ENCODE measurements at regions not wholly inside any gene's neighbourhood (a gene's known extent, or its start where the extent isn't known, plus 50 kb on each side); places are given as distances from the start of the nearest gene placed in this dataset.
"Not testable (repeated sequence)": the region's sequence is repeated elsewhere in the genome, so short reads cannot be mapped to it uniquely, and the experiment has no call there.

DNA sequence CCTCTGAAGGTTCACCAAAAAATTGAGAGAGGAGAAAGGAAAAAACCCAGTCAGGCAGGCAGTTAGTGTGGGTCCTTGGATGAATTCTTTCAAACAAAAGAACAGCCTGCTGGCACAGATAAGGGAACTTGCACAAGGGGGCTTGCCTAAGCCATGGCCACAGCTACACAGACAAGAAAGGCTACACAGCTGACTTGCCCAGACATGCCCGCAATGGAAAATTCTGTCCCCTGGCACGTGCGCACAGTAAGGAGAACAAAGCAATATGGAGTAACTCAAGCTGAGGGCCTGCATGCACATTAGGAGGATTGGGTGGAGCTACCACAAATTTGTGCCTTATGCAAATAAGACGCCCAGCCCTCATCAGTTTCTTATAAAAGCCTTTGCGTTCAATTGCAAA, 512.5 kb upstream of the HTR2C start:
- Histone ChIP-seq H3K27ac (no peak overlapping the region), H3K9me3 (no peaks in the 10 kb centered on the region), H3K36me3 (no peaks in the 10 kb centered on the region), H3K4me3 (no peak overlapping the region), H3K27me3 (no peaks in the 10 kb centered on the region), H3K4me1 (no peaks in the 10 kb centered on the region)
- DNase-seq = no peak
- intact Hi-C loops (cut with DNase I; ENCODE audit: low total_unique reads) = loop anchor here (5.0 kb wide), 1 partner anchor 144 kb away; no protein-coding TSS in a partner anchor
- no peak for TF ChIP-seq CTCF (IDR thresholded peaks at IDR 0.05)

DNA sequence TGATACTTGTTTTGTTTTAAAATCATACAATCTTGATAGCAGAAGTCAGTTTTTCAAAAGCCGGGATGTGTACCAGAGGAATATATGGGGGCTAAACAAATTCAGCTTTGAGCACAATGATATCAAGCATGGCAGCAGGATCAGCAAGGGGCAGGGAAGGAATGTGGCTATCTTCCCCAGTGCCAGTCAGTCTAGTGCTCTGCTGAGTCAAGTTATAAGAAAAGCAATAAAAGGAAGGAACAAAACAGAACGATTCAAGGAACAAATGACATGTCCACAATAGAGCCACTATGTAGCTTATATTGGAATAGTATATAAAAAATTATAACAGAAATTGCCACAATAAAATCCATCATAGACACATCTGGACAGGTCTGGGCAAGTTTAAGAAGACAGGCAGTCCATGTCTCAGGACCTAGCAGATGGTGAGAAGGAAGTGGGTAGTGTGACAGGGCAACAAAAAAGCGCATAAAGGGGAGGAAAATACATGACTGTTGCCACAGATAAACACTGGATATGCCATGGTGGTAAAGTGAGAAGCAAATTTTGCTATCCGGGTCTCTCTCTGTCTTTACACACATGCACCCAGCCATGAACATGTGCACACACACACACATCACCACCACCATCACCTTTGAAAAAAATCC, 518.2 kb upstream of the HTR2C start:
- Histone ChIP-seq H3K27ac (no peak overlapping the region), H3K4me1 (no peaks in the 10 kb centered on the region), H3K27me3 (no peaks in the 10 kb centered on the region), H3K9me3 (no peaks in the 10 kb centered on the region), H3K4me3 (no peak overlapping the region), H3K36me3 (no peaks in the 10 kb centered on the region)
- intact Hi-C loops (cut with DNase I; ENCODE audit: low total_unique reads) = no loop called here
- TF ChIP-seq CTCF (IDR thresholded peaks at IDR 0.05) = no peak
- DNase-seq = no peak

GRCh38 chrX:114061226-114061625, 522.7 kb upstream of the HTR2C start:
- no peaks in the 10 kb centered on the region for H3K9me3 ChIP-seq
- no peak for TF ChIP-seq CTCF (IDR thresholded peaks at IDR 0.05)
- H3K27me3 ChIP-seq = no peaks in the 10 kb centered on the region
- no peak overlapping the region for H3K4me3 ChIP-seq
- no peak overlapping the region for H3K27ac ChIP-seq
- intact Hi-C loops (cut with DNase I; ENCODE audit: low total_unique reads) = no loop called here
- DNase-seq = no peak
- H3K4me1 ChIP-seq = no peaks in the 10 kb centered on the region
- H3K36me3 ChIP-seq = no peaks in the 10 kb centered on the region

DNA sequence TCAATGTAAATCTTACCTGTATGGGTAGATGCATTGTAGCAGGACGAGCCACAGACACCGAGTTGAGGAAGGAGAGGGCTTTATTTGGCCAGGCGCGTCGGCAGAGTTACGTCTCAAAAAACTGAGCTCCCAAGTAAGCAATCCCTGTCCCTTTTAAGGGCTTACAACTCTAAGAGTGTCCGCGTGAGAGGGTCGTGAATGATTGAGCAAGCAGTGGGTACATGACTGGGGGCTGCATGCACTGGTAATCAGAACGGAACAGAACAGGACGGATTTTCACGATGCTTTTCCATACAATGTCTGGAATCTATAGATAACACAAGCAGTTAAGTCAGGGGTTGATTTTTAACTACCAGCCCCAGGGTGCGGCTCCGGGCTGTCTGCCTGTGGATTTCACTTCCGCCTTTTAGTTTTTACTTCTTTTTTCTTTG, 524.9 kb upstream of the HTR2C start:
- no peak for DNase-seq
- no peaks in the 10 kb centered on the region for H3K36me3 ChIP-seq
- no peaks in the 10 kb centered on the region for H3K4me1 ChIP-seq

DNA sequence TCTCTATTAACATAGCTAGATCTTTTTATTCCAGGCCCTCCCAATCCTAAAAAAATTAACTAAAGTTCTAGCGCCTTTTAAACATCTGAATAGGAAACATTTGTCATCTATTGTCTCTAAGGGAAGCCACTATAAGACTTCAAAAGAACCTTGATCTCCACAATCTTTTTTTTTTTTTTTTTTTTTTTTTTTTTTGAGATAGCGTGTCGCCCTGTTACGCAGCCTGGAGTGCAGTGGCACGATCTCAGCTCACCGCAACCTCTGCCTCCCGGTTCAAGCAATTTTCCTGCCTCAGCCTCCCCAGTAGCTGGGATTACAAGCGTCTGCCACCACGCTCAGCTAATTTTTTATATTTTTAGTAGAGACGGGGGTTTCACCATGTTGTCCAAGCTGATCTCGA, 526.5 kb upstream of the HTR2C start:
- H3K36me3 ChIP-seq; H3K4me3 ChIP-seq; H3K27ac ChIP-seq; DNase-seq; intact Hi-C loops (cut with DNase I; ENCODE audit: low total_unique reads); H3K4me1 ChIP-seq; H3K9me3 ChIP-seq; H3K27me3 ChIP-seq: not testable (repeated sequence)

More for the DNA sequence above, 524.9 kb upstream of the HTR2C start:
- no peak for TF ChIP-seq CTCF (IDR thresholded peaks at IDR 0.05)
- H3K9me3 ChIP-seq = no peaks in the 10 kb centered on the region
- no peaks in the 10 kb centered on the region for H3K27me3 ChIP-seq
- H3K4me3 ChIP-seq = no peak overlapping the region
- no peak overlapping the region for H3K27ac ChIP-seq
- intact Hi-C loops (cut with DNase I; ENCODE audit: low total_unique reads) = no loop called here

DNA sequence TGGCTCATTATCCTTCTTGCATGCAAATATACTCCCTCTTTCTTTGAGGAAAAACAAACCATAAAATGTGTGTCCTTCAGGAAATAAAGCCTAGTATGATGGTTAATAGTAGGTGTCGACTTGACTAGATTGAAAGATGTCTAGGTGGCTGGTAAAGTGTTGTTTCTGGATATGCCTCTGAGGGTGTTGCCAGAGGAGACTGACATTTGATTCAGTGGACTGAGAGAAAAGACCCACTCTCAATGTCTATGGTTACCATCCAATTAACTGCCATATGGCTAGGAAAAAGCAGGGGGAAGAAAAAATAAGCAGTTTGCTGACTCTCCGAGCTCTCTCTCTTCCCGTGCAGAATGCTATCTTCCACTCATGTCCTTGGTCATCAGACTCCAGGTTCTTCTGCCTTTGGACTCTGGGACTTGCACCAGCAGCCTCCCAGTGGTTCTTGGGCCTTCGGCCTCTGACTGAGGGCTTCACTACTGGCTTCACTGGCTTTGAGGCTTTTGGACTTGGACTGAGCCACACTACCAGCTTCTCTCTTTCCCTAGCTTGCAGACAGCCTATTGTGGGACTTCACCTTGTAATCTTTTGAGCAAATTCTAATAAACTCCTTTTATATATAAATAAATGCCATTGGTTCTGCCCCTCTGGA, 532.1 kb upstream of the HTR2C start:
- H3K4me1 ChIP-seq = no peaks in the 10 kb centered on the region
- TF ChIP-seq CTCF (IDR thresholded peaks at IDR 0.05) = no peak
- no peak overlapping the region for H3K4me3 ChIP-seq
- DNase-seq = no peak
- no peak overlapping the region for H3K27ac ChIP-seq
- H3K36me3 ChIP-seq = no peaks in the 10 kb centered on the region
- H3K9me3 ChIP-seq = no peaks in the 10 kb centered on the region
- intact Hi-C loops (cut with DNase I; ENCODE audit: low total_unique reads) = no loop called here
- no peaks in the 10 kb centered on the region for H3K27me3 ChIP-seq

All from tibial artery (tissue), 4 donors.